ENCODE measurements at regions not wholly inside any gene's neighbourhood (a gene's known extent, or its start where the extent isn't known, plus 50 kb on each side); places are given as distances from the start of the nearest gene placed in this dataset.

- H3K9me3 Mint-ChIP-seq, result no peaks in the 10 kb centered on the region
- no peaks in the 10 kb centered on the region for H3K4me1 Mint-ChIP-seq (ENCODE audit: low read depth)
- intact Hi-C loops (cut with micrococcal nuclease), result no loop called here
- H3K27ac Mint-ChIP-seq, result no peak overlapping the region
- no peak overlapping the region for H3K4me3 Mint-ChIP-seq
- DNase-seq (ENCODE audit: low spot score), result no peak
- H3K27me3 Mint-ChIP-seq (ENCODE audit: insufficient read depth), result no peaks in the 10 kb centered on the region
- no peaks in the 10 kb centered on the region for H3K36me3 Mint-ChIP-seq (ENCODE audit: low read depth)
These were observed 242.7 kb upstream of the NWD2 start for GRCh38 chr4:37001688-37002436.

- Mint-ChIP-seq H3K36me3 (ENCODE audit: low read depth) (no peaks in the 10 kb centered on the region), H3K9me3 (no peaks in the 10 kb centered on the region), H3K27ac (no peak overlapping the region), H3K4me3 (no peak overlapping the region), H3K4me1 (ENCODE audit: low read depth) (no peaks in the 10 kb centered on the region), H3K27me3 (ENCODE audit: insufficient read depth) (no peaks in the 10 kb centered on the region)
- no peak for DNase-seq (ENCODE audit: low spot score)
- intact Hi-C loops (cut with micrococcal nuclease), result no loop called here
These were observed 241.9 kb upstream of the NWD2 start for GRCh38 chr4:37002625-37003024.

GRCh38 chr4:37008199-37008598 is 236.3 kb upstream of the NWD2 start:
- H3K4me3 Mint-ChIP-seq, result no peak overlapping the region
- intact Hi-C loops (cut with micrococcal nuclease), result no loop called here

GRCh38 chr4:37014584-37014983 is 230.0 kb upstream of the NWD2 start:
- Mint-ChIP-seq H3K36me3 (ENCODE audit: low read depth) (no peaks in the 10 kb centered on the region), H3K27me3 (ENCODE audit: insufficient read depth) (peaks cover 1% of the 10 kb centered on the region), H3K9me3 (no peaks in the 10 kb centered on the region), H3K4me1 (ENCODE audit: low read depth) (no peaks in the 10 kb centered on the region), H3K27ac (no peak overlapping the region), H3K4me3 (no peak overlapping the region)
- no peak for DNase-seq (ENCODE audit: low spot score)
- intact Hi-C loops (cut with micrococcal nuclease), result no loop called here

More at GRCh38 chr4:37008199-37008598, 236.3 kb upstream of the NWD2 start:
- Mint-ChIP-seq H3K36me3 (ENCODE audit: low read depth) (no peaks in the 10 kb centered on the region), H3K27ac (no peak overlapping the region), H3K4me1 (ENCODE audit: low read depth) (no peaks in the 10 kb centered on the region), H3K9me3 (no peaks in the 10 kb centered on the region), H3K27me3 (ENCODE audit: insufficient read depth) (no peaks in the 10 kb centered on the region)
- no peak for DNase-seq (ENCODE audit: low spot score)

GRCh38 chr4:37015391-37015790 is 229.2 kb upstream of the NWD2 start:
- H3K4me3 Mint-ChIP-seq, result no peak overlapping the region
- no peaks in the 10 kb centered on the region for H3K36me3 Mint-ChIP-seq (ENCODE audit: low read depth)
- H3K27ac Mint-ChIP-seq, result no peak overlapping the region
- H3K9me3 Mint-ChIP-seq, result no peaks in the 10 kb centered on the region
- DNase-seq (ENCODE audit: low spot score), result no peak
- intact Hi-C loops (cut with micrococcal nuclease), result no loop called here
- H3K4me1 Mint-ChIP-seq (ENCODE audit: low read depth), result no peaks in the 10 kb centered on the region
- peaks cover 1% of the 10 kb centered on the region for H3K27me3 Mint-ChIP-seq (ENCODE audit: insufficient read depth)

GRCh38 chr4:37023504-37023903 is 221.0 kb upstream of the NWD2 start:
- H3K9me3 Mint-ChIP-seq, result no peaks in the 10 kb centered on the region
- no peaks in the 10 kb centered on the region for H3K27me3 Mint-ChIP-seq (ENCODE audit: insufficient read depth)
- no peaks in the 10 kb centered on the region for H3K36me3 Mint-ChIP-seq (ENCODE audit: low read depth)
- intact Hi-C loops (cut with micrococcal nuclease), result no loop called here
- DNase-seq (ENCODE audit: low spot score), result no peak
- H3K4me3 Mint-ChIP-seq, result no peak overlapping the region
- H3K4me1 Mint-ChIP-seq (ENCODE audit: low read depth), result no peaks in the 10 kb centered on the region
- H3K27ac Mint-ChIP-seq, result no peak overlapping the region

- Mint-ChIP-seq H3K9me3 (no peaks in the 10 kb centered on the region), H3K4me1 (ENCODE audit: low read depth) (no peaks in the 10 kb centered on the region), H3K36me3 (ENCODE audit: low read depth) (no peaks in the 10 kb centered on the region), H3K4me3 (no peak overlapping the region), H3K27me3 (ENCODE audit: insufficient read depth) (no peaks in the 10 kb centered on the region), H3K27ac (no peak overlapping the region)
- no peak for DNase-seq (ENCODE audit: low spot score)
- intact Hi-C loops (cut with micrococcal nuclease), result no loop called here
These were observed 220.5 kb upstream of the NWD2 start for GRCh38 chr4:37023996-37024395.

- DNase-seq (ENCODE audit: low spot score), result no peak
- H3K27me3 Mint-ChIP-seq (ENCODE audit: insufficient read depth), result no peaks in the 10 kb centered on the region
- no peaks in the 10 kb centered on the region for H3K9me3 Mint-ChIP-seq
- no peak overlapping the region for H3K27ac Mint-ChIP-seq
- H3K4me3 Mint-ChIP-seq, result no peak overlapping the region
- intact Hi-C loops (cut with micrococcal nuclease), result no loop called here
- no peaks in the 10 kb centered on the region for H3K4me1 Mint-ChIP-seq (ENCODE audit: low read depth)
- no peaks in the 10 kb centered on the region for H3K36me3 Mint-ChIP-seq (ENCODE audit: low read depth)
These were observed 203.7 kb upstream of the NWD2 start for GRCh38 chr4:37040816-37041215.

GRCh38 chr4:37043342-37043741 is 201.2 kb upstream of the NWD2 start:
- H3K27ac Mint-ChIP-seq, result no peak overlapping the region
- no peak overlapping the region for H3K4me3 Mint-ChIP-seq
- no peaks in the 10 kb centered on the region for H3K4me1 Mint-ChIP-seq (ENCODE audit: low read depth)
- intact Hi-C loops (cut with micrococcal nuclease), result no loop called here
- DNase-seq (ENCODE audit: low spot score), result no peak
- H3K27me3 Mint-ChIP-seq (ENCODE audit: insufficient read depth), result no peaks in the 10 kb centered on the region
- no peaks in the 10 kb centered on the region for H3K36me3 Mint-ChIP-seq (ENCODE audit: low read depth)
- no peaks in the 10 kb centered on the region for H3K9me3 Mint-ChIP-seq

- H3K9me3 Mint-ChIP-seq, result no peaks in the 10 kb centered on the region
- no peaks in the 10 kb centered on the region for H3K4me1 Mint-ChIP-seq (ENCODE audit: low read depth)
- no peak overlapping the region for H3K27ac Mint-ChIP-seq
- intact Hi-C loops (cut with micrococcal nuclease), result no loop called here
- DNase-seq (ENCODE audit: low spot score), result no peak
- peaks cover 2% of the 10 kb centered on the region for H3K27me3 Mint-ChIP-seq (ENCODE audit: insufficient read depth)
- no peak overlapping the region for H3K4me3 Mint-ChIP-seq
- no peaks in the 10 kb centered on the region for H3K36me3 Mint-ChIP-seq (ENCODE audit: low read depth)
These were observed 193.4 kb upstream of the NWD2 start for GRCh38 chr4:37051111-37051510.

GRCh38 chr4:37051866-37052265 is 192.7 kb upstream of the NWD2 start:
- Mint-ChIP-seq H3K36me3 (ENCODE audit: low read depth) (no peaks in the 10 kb centered on the region), H3K9me3 (no peaks in the 10 kb centered on the region), H3K4me1 (ENCODE audit: low read depth) (no peaks in the 10 kb centered on the region), H3K27me3 (ENCODE audit: insufficient read depth) (peaks cover 2% of the 10 kb centered on the region), H3K4me3 (no peak overlapping the region), H3K27ac (no peak overlapping the region)
- DNase-seq (ENCODE audit: low spot score), result no peak
- intact Hi-C loops (cut with micrococcal nuclease), result no loop called here

- no peak for DNase-seq (ENCODE audit: low spot score)
- no peaks in the 10 kb centered on the region for H3K9me3 Mint-ChIP-seq
- H3K27ac Mint-ChIP-seq, result no peak overlapping the region
- H3K4me1 Mint-ChIP-seq (ENCODE audit: low read depth), result no peaks in the 10 kb centered on the region
- no peaks in the 10 kb centered on the region for H3K36me3 Mint-ChIP-seq (ENCODE audit: low read depth)
- intact Hi-C loops (cut with micrococcal nuclease), result no loop called here
- H3K4me3 Mint-ChIP-seq, result no peak overlapping the region
- peaks cover 4% of the 10 kb centered on the region for H3K27me3 Mint-ChIP-seq (ENCODE audit: insufficient read depth)
These were observed 189.9 kb upstream of the NWD2 start for GRCh38 chr4:37054531-37055077.

- no peak for DNase-seq (ENCODE audit: low spot score)
- H3K4me3 Mint-ChIP-seq, result no peak overlapping the region
- intact Hi-C loops (cut with micrococcal nuclease), result no loop called here
- H3K9me3 Mint-ChIP-seq, result no peaks in the 10 kb centered on the region
- no peak overlapping the region for H3K27ac Mint-ChIP-seq
- H3K4me1 Mint-ChIP-seq (ENCODE audit: low read depth), result no peaks in the 10 kb centered on the region
- H3K36me3 Mint-ChIP-seq (ENCODE audit: low read depth), result no peaks in the 10 kb centered on the region
- H3K27me3 Mint-ChIP-seq (ENCODE audit: insufficient read depth), result peaks cover 4% of the 10 kb centered on the region
These were observed 185.7 kb upstream of the NWD2 start for GRCh38 chr4:37058826-37059225.

GRCh38 chr4:37066159-37066558 is 178.4 kb upstream of the NWD2 start:
- Mint-ChIP-seq H3K27ac (no peak overlapping the region), H3K4me1 (ENCODE audit: low read depth) (no peaks in the 10 kb centered on the region), H3K36me3 (ENCODE audit: low read depth) (no peaks in the 10 kb centered on the region), H3K27me3 (ENCODE audit: insufficient read depth) (peaks cover 2% of the 10 kb centered on the region), H3K9me3 (no peaks in the 10 kb centered on the region), H3K4me3 (no peak overlapping the region)
- DNase-seq (ENCODE audit: low spot score), result no peak
- intact Hi-C loops (cut with micrococcal nuclease), result no loop called here
